ENCODE measurements at regions not wholly inside any gene's neighbourhood (a gene's known extent, or its start where the extent isn't known, plus 50 kb on each side); places are given as distances from the start of the nearest gene placed in this dataset.
"Not testable (repeated sequence)": the region's sequence is repeated elsewhere in the genome, so short reads cannot be mapped to it uniquely, and the experiment has no call there.

- H3K79me2 ChIP-seq (ENCODE audit: insufficient read depth); H3K36me3 ChIP-seq (replicated peaks in 1 of 2; ENCODE audit: control insufficient read depth in 1 of 2, insufficient read depth in 2 of 2, low read length in 1 of 2); H3K4me1 ChIP-seq (ENCODE audit: control insufficient read depth in 1 of 2, insufficient read depth in 2 of 2, low read depth in 1 of 2, low read length in 1 of 2); H3K9me2 ChIP-seq; DNase-seq; H3K27ac ChIP-seq (ENCODE audit: low read depth in 2 of 2, low read length in 1 of 2); H3K27me3 ChIP-seq (ENCODE audit: insufficient read depth); POLR2A ChIA-PET; H4K20me1 ChIP-seq (ENCODE audit: insufficient read depth); H2AFZ ChIP-seq (ENCODE audit: low read depth); H3K4me2 ChIP-seq; H3F3A ChIP-seq (replicated peaks; ENCODE audit: insufficient read depth); H3K9me3 ChIP-seq; H3K4me3 ChIP-seq (ENCODE audit: low read depth in 2 of 2, low read length in 1 of 2); H3K9ac ChIP-seq: not testable (repeated sequence)
- CTCF ChIA-PET, result interaction anchor here (0.6 kb wide), 1 partner anchor 231 kb away, joined by 3 read pairs; no protein-coding TSS in a partner anchor
- 10% methylated on average over 6 of the region's 6 CpGs for WGBS (ENCODE audit: low lambda C conversion rate)
These were observed 179.2 kb downstream of the PCDH11X start for GRCh38 chrX:91958351-91958750.

- H3F3A ChIP-seq (replicated peaks; ENCODE audit: insufficient read depth); DNase-seq; H3K4me3 ChIP-seq (ENCODE audit: low read depth in 2 of 2, low read length in 1 of 2); H3K27ac ChIP-seq (ENCODE audit: low read depth in 2 of 2, low read length in 1 of 2); H2AFZ ChIP-seq (ENCODE audit: low read depth); H3K9ac ChIP-seq; H3K4me1 ChIP-seq (ENCODE audit: control insufficient read depth in 1 of 2, insufficient read depth in 2 of 2, low read depth in 1 of 2, low read length in 1 of 2); CTCF ChIA-PET; H3K36me3 ChIP-seq (replicated peaks in 1 of 2; ENCODE audit: control insufficient read depth in 1 of 2, insufficient read depth in 2 of 2, low read length in 1 of 2); H3K4me2 ChIP-seq; H3K27me3 ChIP-seq (ENCODE audit: insufficient read depth); H3K9me3 ChIP-seq; H3K9me2 ChIP-seq; H4K20me1 ChIP-seq (ENCODE audit: insufficient read depth); H3K79me2 ChIP-seq (ENCODE audit: insufficient read depth); POLR2A ChIA-PET: not testable (repeated sequence)
- 6% methylated on average over 2 of the region's 2 CpGs for WGBS (ENCODE audit: low lambda C conversion rate)
These were observed 211.4 kb downstream of the PCDH11X start for GRCh38 chrX:91990541-91990940.
